ENCODE measurements at regions not wholly inside any gene's neighbourhood (a gene's known extent, or its start where the extent isn't known, plus 50 kb on each side); places are given as distances from the start of the nearest gene placed in this dataset.

DNA sequence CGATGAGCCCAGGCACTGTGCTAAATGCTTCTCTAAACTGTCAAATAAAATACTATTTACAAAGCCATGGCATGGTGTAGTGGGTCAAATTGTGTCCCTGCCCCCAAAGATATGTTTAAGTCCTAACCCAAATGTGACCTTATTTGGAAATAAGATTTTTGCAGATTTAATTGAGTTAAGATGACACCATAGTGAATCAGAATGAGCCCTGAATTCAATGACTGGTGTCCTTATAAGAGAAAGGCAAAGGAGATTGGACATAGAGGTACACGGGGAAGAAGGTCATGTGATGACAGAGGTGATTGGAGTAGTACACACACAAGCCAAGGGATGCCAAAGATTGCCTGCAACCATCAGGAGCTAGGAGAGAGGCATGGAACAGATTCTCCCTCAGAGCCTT is 121.6 kb upstream of the VEPH1 start:
- no peak for TF ChIP-seq YY1 (IDR thresholded peaks at IDR 0.05; ENCODE audit: insufficient read depth, insufficient read length)
- no peak for TF ChIP-seq ZNF274 (IDR thresholded peaks at IDR 0.05; ENCODE audit: low read depth, low read length)
- TF ChIP-seq SUZ12 (IDR thresholded peaks at IDR 0.05; ENCODE audit: extremely low read depth, insufficient read depth, insufficient read length) = no peak

Data from NT2/D1 (cell line).